Left hindlimb (tissue), 1 donor: ENCODE measurements at regions not wholly inside any gene's neighbourhood (a gene's known extent, or its start where the extent isn't known, plus 50 kb on each side); places are given as distances from the start of the nearest gene placed in this dataset.

ENCODE experiments used
- DNase-seq: peaks from one replicate; pipeline ENCODE4 v3.0.0-alpha.2; 2018

DNA sequence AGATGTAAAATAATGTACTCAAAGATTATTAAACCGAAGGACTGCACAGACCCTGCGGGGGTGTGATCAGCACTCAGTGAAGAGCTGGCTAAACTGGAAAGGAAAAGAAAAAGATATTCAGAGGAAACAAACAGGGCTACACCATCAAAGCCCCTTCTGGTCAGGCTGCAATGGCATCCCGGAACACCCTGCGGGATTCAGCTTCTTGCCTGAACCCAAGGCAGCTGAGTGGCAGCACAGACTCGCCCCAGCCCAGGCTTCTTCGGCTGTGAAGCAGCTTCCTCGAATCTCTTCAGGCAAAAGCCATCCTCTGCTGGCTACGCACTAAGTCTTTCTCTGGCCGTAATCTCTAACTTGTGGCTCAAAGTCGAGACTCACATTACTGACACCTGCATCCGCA lies 220.9 kb downstream of the TEX29 start:
- DNase-seq = no peak

- no peak for DNase-seq
Measured at GRCh38 chr13:111541752-111542529, 221.5 kb downstream of the TEX29 start.

- no peak for DNase-seq
Measured at GRCh38 chr13:111542530-111543341, 222.3 kb downstream of the TEX29 start.

DNA sequence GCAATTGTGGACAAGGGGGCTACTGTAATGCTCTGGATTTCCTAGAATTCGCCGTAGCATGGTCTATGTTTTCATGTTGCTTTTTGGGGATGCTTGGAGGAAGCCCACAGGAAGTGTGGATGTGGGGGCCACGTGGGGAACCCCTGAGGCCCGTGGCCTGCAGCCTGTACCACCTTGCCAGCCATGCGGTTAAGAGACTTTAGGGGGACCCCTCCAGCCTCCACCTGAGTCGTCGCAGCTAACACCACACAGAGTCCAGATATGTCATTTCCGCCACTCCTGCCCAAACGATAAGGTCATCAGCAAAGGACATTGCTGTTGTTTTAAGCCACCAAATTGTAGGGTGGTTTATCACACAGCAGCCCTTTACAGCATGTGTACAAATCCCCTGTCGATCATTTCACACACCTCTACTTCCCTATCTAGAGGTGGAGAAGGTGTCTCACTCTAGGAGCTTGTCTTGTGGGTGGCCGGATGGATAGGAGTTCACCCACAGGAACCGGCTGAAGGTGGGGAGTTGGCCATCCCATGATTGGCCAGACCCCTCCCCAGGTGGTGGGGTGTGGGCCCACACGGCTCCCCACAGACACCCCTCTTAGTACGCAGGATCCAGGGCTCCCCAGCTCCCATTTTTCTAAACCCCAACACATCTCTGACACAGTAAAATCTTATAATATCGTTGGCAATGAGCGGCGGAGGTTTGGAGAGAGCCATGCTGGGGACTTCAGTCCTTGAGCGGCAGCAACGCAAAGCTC lies 226.7 kb downstream of the TEX29 start:
- DNase-seq = no peak

GRCh38 chr13:111547726-111548273 lies 227.4 kb downstream of the TEX29 start:
- DNase-seq = no peak

GRCh38 chr13:111548301-111548700 lies 227.9 kb downstream of the TEX29 start:
- DNase-seq = no peak

DNA sequence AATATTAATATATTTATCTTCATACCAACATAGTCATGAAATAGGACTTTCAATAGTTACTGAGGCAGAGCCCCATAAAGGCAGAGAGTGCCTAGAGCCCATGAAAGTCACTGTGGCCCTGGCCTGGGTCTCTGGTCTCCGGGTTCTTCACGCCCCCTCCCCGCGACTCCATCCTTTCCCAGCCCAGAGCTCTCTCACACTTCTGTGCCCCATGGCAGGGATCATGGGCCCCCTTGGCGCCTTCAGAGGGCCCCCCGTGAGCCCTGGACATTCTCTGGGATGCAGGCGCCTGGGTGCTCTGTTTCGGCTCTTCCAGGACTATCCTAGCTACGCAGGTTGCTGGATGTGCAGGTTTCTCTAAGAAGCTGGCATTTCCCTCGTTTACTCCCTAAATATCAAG lies 228.4 kb downstream of the TEX29 start:
- no peak for DNase-seq

- no peak for DNase-seq
Measured at GRCh38 chr13:111549464-111549863, 229.0 kb downstream of the TEX29 start.

DNA sequence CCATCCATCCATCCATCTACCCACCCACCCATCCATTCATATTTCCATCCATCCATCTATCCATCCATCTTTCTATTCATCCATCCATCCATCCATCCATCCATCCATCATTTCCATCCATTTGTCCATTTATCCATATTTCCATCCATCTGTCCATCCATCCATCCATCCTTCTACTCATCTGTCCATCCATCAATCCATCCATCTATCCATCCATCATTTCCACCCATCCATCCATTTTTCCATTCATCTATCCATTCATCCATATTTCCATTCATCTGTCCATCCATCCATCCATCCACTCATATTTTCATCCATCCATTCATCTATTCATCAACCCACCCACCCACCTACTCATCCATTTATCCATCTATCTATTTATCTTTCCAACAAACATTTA lies 229.6 kb downstream of the TEX29 start:
- DNase-seq = no peak

DNA sequence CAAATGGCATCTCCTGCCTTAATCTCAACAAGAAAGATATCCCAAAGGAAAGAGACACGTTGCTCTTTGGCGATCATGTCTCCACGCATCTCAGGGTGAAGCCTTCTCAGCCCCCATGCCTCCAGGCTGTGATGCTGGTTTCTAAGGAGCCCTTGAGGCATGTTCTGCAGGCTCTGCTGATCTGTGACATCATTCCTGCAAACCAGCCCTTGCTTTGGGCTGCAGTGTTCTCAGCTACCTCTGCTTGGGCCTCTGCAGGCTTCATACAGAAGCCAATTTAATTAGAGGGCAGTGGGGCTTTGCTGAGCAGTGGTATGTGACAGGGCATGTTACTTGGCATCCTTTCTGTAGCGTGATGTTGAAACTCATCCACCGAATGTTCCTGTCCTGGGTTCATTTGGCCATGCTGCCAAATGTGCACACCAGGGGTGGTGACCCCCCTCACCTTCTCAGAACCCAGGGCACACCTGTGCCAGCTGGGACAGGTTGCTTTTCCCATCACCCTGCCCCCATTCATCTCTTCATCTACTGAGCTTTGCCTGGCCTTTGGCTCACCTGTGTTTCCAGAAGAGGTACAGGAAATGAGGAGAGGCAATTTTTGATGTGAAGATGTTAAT lies 230.9 kb downstream of the TEX29 start:
- no peak for DNase-seq

DNA sequence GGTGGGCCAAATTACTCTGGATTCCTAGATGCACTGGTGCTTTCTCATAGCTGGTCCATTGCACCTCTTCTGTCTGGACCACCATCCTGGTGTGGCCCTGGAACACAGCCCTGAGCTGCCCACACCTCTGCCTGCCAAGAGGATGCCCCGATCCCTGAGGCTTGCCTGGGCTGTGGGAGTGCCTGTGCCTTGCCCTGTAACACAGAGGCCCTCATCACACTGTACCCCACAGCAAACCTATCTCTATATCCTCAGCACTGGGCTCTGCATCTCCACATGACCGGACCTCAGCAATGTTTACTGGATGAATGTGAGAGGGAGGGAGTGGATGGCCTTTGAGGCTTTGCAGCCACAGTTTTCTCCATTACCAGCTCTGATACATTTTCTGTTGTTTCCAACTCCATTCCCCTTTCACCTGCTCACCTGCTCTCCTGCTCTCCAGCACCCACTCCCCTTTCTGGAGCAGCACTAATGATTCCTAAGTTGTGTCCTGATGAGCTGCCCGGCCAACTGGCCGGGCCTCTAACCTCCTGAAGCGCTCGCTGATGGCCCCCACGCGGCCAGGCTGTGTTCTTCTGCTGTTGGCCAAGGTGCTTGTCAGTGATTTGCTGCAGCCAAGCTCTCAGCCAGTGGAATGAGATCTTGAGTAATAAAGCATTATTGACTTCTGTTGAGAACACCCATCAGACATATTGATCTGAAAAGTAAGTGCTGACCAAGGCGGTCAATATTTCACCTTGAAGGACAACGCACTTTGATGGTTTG lies 232.6 kb downstream of the TEX29 start:
- no peak for DNase-seq

DNA sequence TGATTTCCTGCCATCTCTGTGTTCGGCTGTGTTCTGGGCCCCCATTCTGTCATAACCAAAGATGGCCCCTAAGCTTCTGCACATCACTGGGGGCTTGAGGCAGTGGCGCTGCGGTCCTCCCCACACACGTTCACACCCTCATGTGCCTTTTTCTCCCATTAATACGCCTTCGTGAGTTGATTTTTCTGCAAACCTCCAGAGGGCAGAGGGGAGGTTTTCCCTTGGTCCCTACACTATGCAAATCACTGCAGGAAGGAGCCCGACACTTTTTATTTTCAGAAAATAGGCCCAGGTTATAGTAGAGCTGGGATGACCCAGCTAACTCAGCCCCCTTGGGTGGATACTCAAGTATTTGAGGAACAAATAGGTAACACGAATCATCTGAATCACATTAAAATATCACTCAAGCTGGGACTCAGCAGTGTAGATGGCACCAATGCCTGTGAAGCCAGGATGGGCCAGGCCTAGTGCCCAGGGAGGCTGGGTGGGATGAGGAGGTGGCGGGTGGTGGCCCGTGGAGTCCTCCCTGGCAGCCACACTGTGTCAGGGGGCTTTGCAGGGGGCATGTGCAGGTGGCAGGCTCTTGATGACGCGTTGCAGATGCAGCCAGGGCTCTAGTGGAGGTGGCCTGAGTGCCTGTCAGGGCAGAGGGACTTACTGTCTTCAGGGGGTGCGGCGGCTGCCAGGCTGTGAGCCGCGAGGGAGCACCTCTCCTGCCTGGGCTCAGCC lies 234.3 kb downstream of the TEX29 start:
- no peak for DNase-seq

DNA sequence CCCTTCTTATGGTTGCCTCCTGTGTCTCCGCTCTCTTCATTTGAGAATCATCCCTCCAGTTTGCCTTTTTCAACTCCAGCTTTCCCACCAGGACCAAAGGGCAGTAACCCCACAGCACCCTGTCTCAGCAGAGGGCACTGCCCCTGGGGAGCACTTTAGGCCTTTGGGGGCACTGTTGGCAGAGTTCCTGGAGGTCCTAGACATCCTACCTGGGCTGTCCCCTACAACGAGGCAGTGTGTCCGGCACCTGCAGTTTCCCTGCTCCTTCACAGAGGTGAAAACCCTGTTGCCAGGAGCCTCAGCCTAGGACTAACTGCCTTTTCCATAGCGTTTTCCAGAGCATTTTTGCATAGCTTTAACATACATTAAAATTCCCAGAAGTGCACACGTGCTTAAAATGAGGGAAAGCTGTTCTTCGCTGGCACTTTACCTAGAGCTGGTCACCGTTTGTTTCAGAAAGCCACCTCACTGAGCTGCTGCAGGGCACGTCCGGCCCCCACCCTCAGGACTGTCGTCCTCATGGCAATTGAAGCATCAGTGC lies 234.9 kb downstream of the TEX29 start:
- DNase-seq = no peak

GRCh38 chr13:111555903-111556302 lies 235.5 kb downstream of the TEX29 start:
- DNase-seq = no peak

DNA sequence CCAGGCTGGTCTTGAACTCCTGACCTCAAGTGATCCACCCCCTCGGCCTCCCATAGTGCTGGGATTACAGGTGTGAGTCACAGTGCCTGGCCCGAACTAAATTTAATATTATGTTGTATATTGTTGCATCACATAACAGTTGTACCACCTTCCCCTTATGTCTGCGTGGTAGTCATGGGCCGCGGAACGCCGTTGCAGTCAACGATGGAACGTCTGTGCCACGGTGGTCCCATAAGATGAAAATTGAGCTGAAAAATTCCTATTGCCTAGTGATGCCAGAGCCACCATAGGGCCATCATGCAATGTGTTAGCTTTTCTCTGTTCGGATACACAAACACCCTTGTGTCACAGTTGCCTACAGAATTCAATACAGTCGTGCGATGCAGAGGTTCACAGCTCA lies 236.1 kb downstream of the TEX29 start:
- no peak for DNase-seq

GRCh38 chr13:111557921-111558699 lies 237.7 kb downstream of the TEX29 start:
- DNase-seq = no peak

DNA sequence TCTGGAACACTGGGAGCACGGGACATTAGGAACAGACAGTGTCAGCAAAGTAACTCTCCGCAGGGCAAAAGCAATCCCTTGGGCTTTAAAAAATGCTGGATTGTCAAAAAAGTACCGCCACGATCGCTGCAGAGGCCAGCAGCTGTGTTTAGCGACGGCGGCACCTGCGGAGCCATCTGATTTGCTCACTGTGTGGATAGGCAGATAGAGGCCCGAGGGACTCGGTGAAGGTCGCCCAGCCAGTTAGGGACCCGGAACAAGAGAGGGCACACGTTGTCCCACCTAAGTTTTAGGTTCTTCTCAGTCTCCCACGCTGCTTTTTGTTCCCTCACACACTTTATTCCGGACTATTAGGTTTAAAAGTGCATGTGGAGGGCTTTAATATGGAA lies 238.3 kb downstream of the TEX29 start:
- DNase-seq = no peak

DNA sequence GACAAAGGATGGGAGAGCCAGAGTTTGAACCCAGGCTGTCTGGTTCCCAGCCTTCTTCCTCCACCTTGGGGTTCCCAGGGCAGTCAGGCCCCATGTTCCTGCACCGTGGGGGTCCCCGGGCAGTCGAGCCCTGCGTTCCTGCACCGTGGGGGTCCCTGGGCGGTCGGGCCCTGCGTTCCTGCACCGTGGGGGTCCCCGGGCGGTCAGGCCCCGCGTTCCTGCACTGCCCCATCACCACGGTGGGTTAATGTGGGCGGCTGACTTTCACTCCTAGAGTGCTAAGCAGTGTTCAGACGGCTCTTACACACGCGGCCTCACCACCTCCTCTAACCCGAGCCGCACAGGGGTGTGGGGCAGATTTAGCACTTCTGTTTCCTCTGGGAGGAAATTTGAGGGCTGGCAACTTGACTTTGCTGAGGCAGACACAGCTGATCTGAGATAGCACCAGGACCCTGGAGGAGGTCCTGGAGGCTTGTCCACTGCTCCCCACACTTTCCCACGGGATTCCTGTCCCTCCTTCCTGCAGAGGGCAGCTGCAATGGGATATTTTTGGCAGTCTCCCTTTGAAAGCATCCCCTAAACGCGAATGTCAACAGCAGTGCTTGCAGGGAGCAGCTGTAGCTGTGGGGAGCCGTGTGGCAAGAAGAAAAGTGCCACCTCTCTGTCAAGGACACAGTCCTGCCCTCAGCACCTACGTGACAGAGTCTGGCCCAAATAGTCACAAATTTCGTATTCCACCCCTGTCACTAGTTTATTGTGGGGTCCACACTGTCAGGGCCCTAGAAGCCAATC lies 239.4 kb downstream of the TEX29 start:
- DNase-seq = no peak

GRCh38 chr13:111561091-111561781 lies 240.8 kb downstream of the TEX29 start:
- no peak for DNase-seq
